ENCODE measurements at regions not wholly inside any gene's neighbourhood (a gene's known extent, or its start where the extent isn't known, plus 50 kb on each side); places are given as distances from the start of the nearest gene placed in this dataset.

DNA sequence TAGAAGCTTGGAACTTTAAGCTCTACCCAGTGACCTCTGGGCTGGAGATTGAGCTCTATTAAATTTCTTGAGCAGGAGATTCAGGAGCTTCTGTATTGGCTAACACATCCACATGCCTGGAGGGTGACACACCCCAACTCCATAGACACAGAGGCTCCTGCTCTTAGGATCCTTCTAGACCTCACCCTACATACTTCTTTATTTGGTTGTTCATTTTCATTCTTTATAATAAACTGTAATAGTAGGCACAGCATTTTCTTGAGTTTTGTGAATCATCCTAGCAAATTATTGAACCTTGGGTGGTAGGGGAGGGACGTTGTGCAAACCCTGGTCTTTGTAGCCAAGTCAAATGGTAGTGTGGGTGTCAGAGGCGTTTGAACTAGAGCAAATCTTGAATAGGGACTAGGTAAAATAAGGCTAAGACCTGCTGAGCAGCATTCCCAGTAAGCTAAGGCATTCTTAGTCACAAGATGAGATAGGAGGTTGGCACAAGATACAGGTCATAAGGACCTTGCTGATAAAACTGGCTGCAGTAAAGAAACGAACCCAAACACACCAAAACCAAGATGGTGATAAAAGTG is 323.8 kb upstream of the GALNT5 start:
- H3K4me3 ChIP-seq (ENCODE audit: low read length): no peak overlapping the region
- no peaks in the 10 kb centered on the region for H3K27me3 ChIP-seq (ENCODE audit: control insufficient read depth, low read length)
- H3F3A ChIP-seq (ENCODE audit: control insufficient read depth, insufficient read depth): no peaks in the 10 kb centered on the region
- no peaks in the 10 kb centered on the region for H3K36me3 ChIP-seq (ENCODE audit: control insufficient read depth, low read length)
- no peaks in the 10 kb centered on the region; the same call in 1 of the 2 replicates for H3K9me2 ChIP-seq (replicated peaks; ENCODE audit: control insufficient read depth, low read length)
- H4K20me1 ChIP-seq (ENCODE audit: control insufficient read depth, insufficient read depth, low read depth, low read length): no peaks in the 10 kb centered on the region
- no peaks in the 10 kb centered on the region for H3K79me2 ChIP-seq (ENCODE audit: control insufficient read depth, low read length)
- H3K4me1 ChIP-seq (ENCODE audit: control insufficient read depth, low read length): no peaks in the 10 kb centered on the region
- H3K9me3 ChIP-seq (ENCODE audit: control insufficient read depth, insufficient read depth, low read length): no peaks in the 10 kb centered on the region
- TF ChIP-seq, protein P1, sequence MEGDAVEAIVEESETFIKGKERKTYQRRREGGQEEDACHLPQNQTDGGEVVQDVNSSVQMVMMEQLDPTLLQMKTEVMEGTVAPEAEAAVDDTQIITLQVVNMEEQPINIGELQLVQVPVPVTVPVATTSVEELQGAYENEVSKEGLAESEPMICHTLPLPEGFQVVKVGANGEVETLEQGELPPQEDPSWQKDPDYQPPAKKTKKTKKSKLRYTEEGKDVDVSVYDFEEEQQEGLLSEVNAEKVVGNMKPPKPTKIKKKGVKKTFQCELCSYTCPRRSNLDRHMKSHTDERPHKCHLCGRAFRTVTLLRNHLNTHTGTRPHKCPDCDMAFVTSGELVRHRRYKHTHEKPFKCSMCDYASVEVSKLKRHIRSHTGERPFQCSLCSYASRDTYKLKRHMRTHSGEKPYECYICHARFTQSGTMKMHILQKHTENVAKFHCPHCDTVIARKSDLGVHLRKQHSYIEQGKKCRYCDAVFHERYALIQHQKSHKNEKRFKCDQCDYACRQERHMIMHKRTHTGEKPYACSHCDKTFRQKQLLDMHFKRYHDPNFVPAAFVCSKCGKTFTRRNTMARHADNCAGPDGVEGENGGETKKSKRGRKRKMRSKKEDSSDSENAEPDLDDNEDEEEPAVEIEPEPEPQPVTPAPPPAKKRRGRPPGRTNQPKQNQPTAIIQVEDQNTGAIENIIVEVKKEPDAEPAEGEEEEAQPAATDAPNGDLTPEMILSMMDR (IDR thresholded peaks at IDR 0.05; ENCODE audit: low read depth, low read length, poor library complexity, severe bottlenecking): no peak
- H3K4me2 ChIP-seq (ENCODE audit: low read length): no peak overlapping the region
- no peak overlapping the region for H3K27ac ChIP-seq (ENCODE audit: low read depth, low read length)

GRCh38 chr2:156935616-156936015 is 321.9 kb upstream of the GALNT5 start:
- TF ChIP-seq, protein P1 (IDR thresholded peaks at IDR 0.05; ENCODE audit: low read depth, low read length, poor library complexity, severe bottlenecking): no peak
- TF ChIP-seq EZH2phosphoT487 (IDR thresholded peaks at IDR 0.05; ENCODE audit: borderline replicate concordance, low read length): no peak
- no peaks in the 10 kb centered on the region for H3K27me3 ChIP-seq (ENCODE audit: control insufficient read depth, low read length)
- H3K9me3 ChIP-seq (ENCODE audit: control insufficient read depth, insufficient read depth, low read length): no peaks in the 10 kb centered on the region
- H3K79me2 ChIP-seq (ENCODE audit: control insufficient read depth, low read length): no peaks in the 10 kb centered on the region
- H4K20me1 ChIP-seq (ENCODE audit: control insufficient read depth, insufficient read depth, low read depth, low read length): no peaks in the 10 kb centered on the region
- no peak overlapping the region for H3K4me2 ChIP-seq (ENCODE audit: low read length)
- no peak overlapping the region for H3K27ac ChIP-seq (ENCODE audit: low read depth, low read length)
- no peaks in the 10 kb centered on the region for H3F3A ChIP-seq (ENCODE audit: control insufficient read depth, insufficient read depth)
- H3K4me3 ChIP-seq (ENCODE audit: low read length): no peak overlapping the region
- no peaks in the 10 kb centered on the region for H3K36me3 ChIP-seq (ENCODE audit: control insufficient read depth, low read length)
- H3K9me2 ChIP-seq (replicated peaks; ENCODE audit: control insufficient read depth, low read length): no peaks in the 10 kb centered on the region; the same call in 1 of the 2 replicates
- no peaks in the 10 kb centered on the region for H3K4me1 ChIP-seq (ENCODE audit: control insufficient read depth, low read length)

GRCh38 chr2:156937430-156937829 is 320.1 kb upstream of the GALNT5 start:
- H3K27ac ChIP-seq (ENCODE audit: low read depth, low read length): no peak overlapping the region
- no peaks in the 10 kb centered on the region for H3K36me3 ChIP-seq (ENCODE audit: control insufficient read depth, low read length)
- no peaks in the 10 kb centered on the region for H3K4me1 ChIP-seq (ENCODE audit: control insufficient read depth, low read length)
- H3K27me3 ChIP-seq (ENCODE audit: control insufficient read depth, low read length): no peaks in the 10 kb centered on the region
- TF ChIP-seq, protein P1 (IDR thresholded peaks at IDR 0.05; ENCODE audit: low read depth, low read length, poor library complexity, severe bottlenecking): no peak
- TF ChIP-seq EZH2phosphoT487 (IDR thresholded peaks at IDR 0.05; ENCODE audit: borderline replicate concordance, low read length): no peak
- no peaks in the 10 kb centered on the region for H3F3A ChIP-seq (ENCODE audit: control insufficient read depth, insufficient read depth)
- H3K4me2 ChIP-seq (ENCODE audit: low read length): no peak overlapping the region
- no peak overlapping the region for H3K4me3 ChIP-seq (ENCODE audit: low read length)
- H3K79me2 ChIP-seq (ENCODE audit: control insufficient read depth, low read length): no peaks in the 10 kb centered on the region
- H4K20me1 ChIP-seq (ENCODE audit: control insufficient read depth, insufficient read depth, low read depth, low read length): no peaks in the 10 kb centered on the region
- no peaks in the 10 kb centered on the region; the same call in 1 of the 2 replicates for H3K9me2 ChIP-seq (replicated peaks; ENCODE audit: control insufficient read depth, low read length)
- no peaks in the 10 kb centered on the region for H3K9me3 ChIP-seq (ENCODE audit: control insufficient read depth, insufficient read depth, low read length)

Measured in DOHH2 (cell line).